WTC11 (cell line): ENCODE measurements at regions not wholly inside any gene's neighbourhood (a gene's known extent, or its start where the extent isn't known, plus 50 kb on each side); places are given as distances from the start of the nearest gene placed in this dataset.

Experiments
- ATF1 ChIP-seq: sonication (generic); formaldehyde crosslinking; IDR thresholded peaks from 2 replicates; pipeline ENCODE4 v1.8.1; 2023; ENCODE audit warnings: mild to moderate bottlenecking, moderate library complexity, missing genetic modification reagents
- E2F4 ChIP-seq: sonication (generic); formaldehyde crosslinking; IDR thresholded peaks from 2 replicates; pipeline ENCODE4 v1.8.1; 2022; ENCODE audit warnings: low read depth, mild to moderate bottlenecking, moderate library complexity, missing genetic modification reagents, borderline replicate concordance
- IRF2 ChIP-seq: sonication (generic); formaldehyde crosslinking; IDR thresholded peaks from 2 replicates; pipeline ENCODE4 v1.8.0; 2022; ENCODE audit warnings: low read depth, missing genetic modification reagents, borderline replicate concordance
- SMAD3 ChIP-seq: sonication (generic); formaldehyde crosslinking; IDR thresholded peaks from 2 replicates; pipeline ENCODE4 v1.8.0; 2022; ENCODE audit warnings: missing genetic modification reagents, mild to moderate bottlenecking, borderline replicate concordance
- ZBTB43 ChIP-seq: sonication (generic); formaldehyde crosslinking; IDR thresholded peaks from 2 replicates; pipeline ENCODE4 v1.8.1; 2023; ENCODE audit warnings: mild to moderate bottlenecking, missing genetic modification reagents
- TF ChIP-seq, protein P1 (sequence below): fragments of 200-600 bp; IDR thresholded peaks from 2 replicates; pipeline ENCODE4 v1.8.0; 2022; ENCODE audit warnings: antibody characterized with exemption
- TF ChIP-seq, protein P2 (sequence below): sonication (generic); formaldehyde crosslinking; IDR thresholded peaks from 2 replicates; pipeline ENCODE4 v1.8.1; 2023; ENCODE audit warnings: mild to moderate bottlenecking, missing genetic modification reagents
- TF ChIP-seq, protein P3 (sequence below): sonication (generic); formaldehyde crosslinking; IDR thresholded peaks from 2 replicates; pipeline ENCODE4 v1.8.0; 2022; ENCODE audit warnings: mild to moderate bottlenecking, missing genetic modification reagents
- TF ChIP-seq, protein P4 (sequence below): fragments of 250-450 bp; sonication (Bioruptor Pico); IDR thresholded peaks from 2 replicates; pipeline ENCODE4 v1.8.0; 2021; ENCODE audit warnings: mild to moderate bottlenecking
- TF ChIP-seq, protein P5 (sequence below): sonication (generic); formaldehyde crosslinking; IDR thresholded peaks from 2 replicates; pipeline ENCODE4 v1.8.1; 2023; ENCODE audit warnings: mild to moderate bottlenecking, moderate library complexity, missing genetic modification reagents

- no peak for TF ChIP-seq IRF2 (CRISPR knock-in tag)
- TF ChIP-seq, protein P1, sequence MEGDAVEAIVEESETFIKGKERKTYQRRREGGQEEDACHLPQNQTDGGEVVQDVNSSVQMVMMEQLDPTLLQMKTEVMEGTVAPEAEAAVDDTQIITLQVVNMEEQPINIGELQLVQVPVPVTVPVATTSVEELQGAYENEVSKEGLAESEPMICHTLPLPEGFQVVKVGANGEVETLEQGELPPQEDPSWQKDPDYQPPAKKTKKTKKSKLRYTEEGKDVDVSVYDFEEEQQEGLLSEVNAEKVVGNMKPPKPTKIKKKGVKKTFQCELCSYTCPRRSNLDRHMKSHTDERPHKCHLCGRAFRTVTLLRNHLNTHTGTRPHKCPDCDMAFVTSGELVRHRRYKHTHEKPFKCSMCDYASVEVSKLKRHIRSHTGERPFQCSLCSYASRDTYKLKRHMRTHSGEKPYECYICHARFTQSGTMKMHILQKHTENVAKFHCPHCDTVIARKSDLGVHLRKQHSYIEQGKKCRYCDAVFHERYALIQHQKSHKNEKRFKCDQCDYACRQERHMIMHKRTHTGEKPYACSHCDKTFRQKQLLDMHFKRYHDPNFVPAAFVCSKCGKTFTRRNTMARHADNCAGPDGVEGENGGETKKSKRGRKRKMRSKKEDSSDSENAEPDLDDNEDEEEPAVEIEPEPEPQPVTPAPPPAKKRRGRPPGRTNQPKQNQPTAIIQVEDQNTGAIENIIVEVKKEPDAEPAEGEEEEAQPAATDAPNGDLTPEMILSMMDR: no peak
- TF ChIP-seq, protein P2, sequence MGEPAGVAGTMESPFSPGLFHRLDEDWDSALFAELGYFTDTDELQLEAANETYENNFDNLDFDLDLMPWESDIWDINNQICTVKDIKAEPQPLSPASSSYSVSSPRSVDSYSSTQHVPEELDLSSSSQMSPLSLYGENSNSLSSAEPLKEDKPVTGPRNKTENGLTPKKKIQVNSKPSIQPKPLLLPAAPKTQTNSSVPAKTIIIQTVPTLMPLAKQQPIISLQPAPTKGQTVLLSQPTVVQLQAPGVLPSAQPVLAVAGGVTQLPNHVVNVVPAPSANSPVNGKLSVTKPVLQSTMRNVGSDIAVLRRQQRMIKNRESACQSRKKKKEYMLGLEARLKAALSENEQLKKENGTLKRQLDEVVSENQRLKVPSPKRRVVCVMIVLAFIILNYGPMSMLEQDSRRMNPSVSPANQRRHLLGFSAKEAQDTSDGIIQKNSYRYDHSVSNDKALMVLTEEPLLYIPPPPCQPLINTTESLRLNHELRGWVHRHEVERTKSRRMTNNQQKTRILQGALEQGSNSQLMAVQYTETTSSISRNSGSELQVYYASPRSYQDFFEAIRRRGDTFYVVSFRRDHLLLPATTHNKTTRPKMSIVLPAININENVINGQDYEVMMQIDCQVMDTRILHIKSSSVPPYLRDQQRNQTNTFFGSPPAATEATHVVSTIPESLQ (CRISPR knock-in tag): no peak
- TF ChIP-seq, protein P3, sequence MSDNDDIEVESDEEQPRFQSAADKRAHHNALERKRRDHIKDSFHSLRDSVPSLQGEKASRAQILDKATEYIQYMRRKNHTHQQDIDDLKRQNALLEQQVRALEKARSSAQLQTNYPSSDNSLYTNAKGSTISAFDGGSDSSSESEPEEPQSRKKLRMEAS (CRISPR knock-in tag): no peak
- TF ChIP-seq, protein P4, sequence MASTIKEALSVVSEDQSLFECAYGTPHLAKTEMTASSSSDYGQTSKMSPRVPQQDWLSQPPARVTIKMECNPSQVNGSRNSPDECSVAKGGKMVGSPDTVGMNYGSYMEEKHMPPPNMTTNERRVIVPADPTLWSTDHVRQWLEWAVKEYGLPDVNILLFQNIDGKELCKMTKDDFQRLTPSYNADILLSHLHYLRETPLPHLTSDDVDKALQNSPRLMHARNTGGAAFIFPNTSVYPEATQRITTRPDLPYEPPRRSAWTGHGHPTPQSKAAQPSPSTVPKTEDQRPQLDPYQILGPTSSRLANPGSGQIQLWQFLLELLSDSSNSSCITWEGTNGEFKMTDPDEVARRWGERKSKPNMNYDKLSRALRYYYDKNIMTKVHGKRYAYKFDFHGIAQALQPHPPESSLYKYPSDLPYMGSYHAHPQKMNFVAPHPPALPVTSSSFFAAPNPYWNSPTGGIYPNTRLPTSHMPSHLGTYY: no peak
- TF ChIP-seq ZBTB43 (CRISPR knock-in tag): no peak
- TF ChIP-seq, protein P5, sequence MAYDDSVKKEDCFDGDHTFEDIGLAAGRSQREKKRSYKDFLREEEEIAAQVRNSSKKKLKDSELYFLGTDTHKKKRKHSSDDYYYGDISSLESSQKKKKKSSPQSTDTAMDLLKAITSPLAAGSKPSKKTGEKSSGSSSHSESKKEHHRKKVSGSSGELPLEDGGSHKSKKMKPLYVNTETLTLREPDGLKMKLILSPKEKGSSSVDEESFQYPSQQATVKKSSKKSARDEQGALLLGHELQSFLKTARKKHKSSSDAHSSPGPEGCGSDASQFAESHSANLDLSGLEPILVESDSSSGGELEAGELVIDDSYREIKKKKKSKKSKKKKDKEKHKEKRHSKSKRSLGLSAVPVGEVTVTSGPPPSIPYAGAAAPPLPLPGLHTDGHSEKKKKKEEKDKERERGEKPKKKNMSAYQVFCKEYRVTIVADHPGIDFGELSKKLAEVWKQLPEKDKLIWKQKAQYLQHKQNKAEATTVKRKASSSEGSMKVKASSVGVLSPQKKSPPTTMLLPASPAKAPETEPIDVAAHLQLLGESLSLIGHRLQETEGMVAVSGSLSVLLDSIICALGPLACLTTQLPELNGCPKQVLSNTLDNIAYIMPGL (CRISPR knock-in tag): no peak
- no peak for TF ChIP-seq ATF1 (CRISPR knock-in tag)
- TF ChIP-seq E2F4 (CRISPR knock-in tag): no peak
- no peak for TF ChIP-seq SMAD3 (CRISPR knock-in tag)
Observed at GRCh38 chr17:54124456-54124855, 301.7 kb downstream of the KIF2B start.
